Muscle of leg (tissue), 3 donors: ENCODE measurements at regions not wholly inside any gene's neighbourhood (a gene's known extent, or its start where the extent isn't known, plus 50 kb on each side); places are given as distances from the start of the nearest gene placed in this dataset.

Experiments
- DNase-seq: peaks from one replicate; pipeline ENCODE4 v3.0.0; 2013
- H3K27ac ChIP-seq: one replicate; pipeline ENCODE4 v1.5.1; 2013; ENCODE audit warnings: mild to moderate bottlenecking, low read length, control low read depth
- H3K27me3 ChIP-seq: one replicate; pipeline ENCODE4 v1.6.1; 2013; ENCODE audit warnings: low read length; ENCODE audit not compliant: control insufficient read depth, insufficient read depth
- H3K36me3 ChIP-seq: one replicate; pipeline ENCODE4 v1.6.1; 2013; ENCODE audit warnings: low read length; ENCODE audit not compliant: control insufficient read depth, insufficient read depth
- H3K4me1 ChIP-seq: one replicate; pipeline ENCODE4 v1.6.1; 2013; ENCODE audit warnings: low read length; ENCODE audit not compliant: control insufficient read depth, insufficient read depth
- H3K4me3 ChIP-seq: one replicate; pipeline ENCODE4 v1.5.1; 2013; ENCODE audit warnings: low read length, control low read depth
- H3K9me3 ChIP-seq: replicated peaks from 2 replicates; pipeline ENCODE4 v1.6.1; 2013; ENCODE audit warnings: low read depth, low read length; ENCODE audit not compliant: control insufficient read depth
- WGBS: methylation state at CpG from one replicate; pipeline ENCODE4 v1.1.5; 2013; ENCODE audit warnings: missing lambda C conversion rate; ENCODE audit not compliant: insufficient coverage; 5-methylcytosine and 5-hydroxymethylcytosine counted together

- Histone ChIP-seq H3K4me1 (peaks cover 17% of the 10 kb centered on the region), H3K27me3 (no peaks in the 10 kb centered on the region), H3K4me3 (no peak overlapping the region), H3K27ac (peak overlapping the region; percentile 23), H3K36me3 (peaks cover 8% of the 10 kb centered on the region), H3K9me3 (no peaks in the 10 kb centered on the region)
- no peak for DNase-seq
These were observed 49.8 kb downstream of the PLCE1 start for GRCh38 chr10:94043431-94043990.

- peak; percentile 77 for DNase-seq
- Histone ChIP-seq H3K9me3 (no peaks in the 10 kb centered on the region), H3K36me3 (peaks cover 5% of the 10 kb centered on the region), H3K4me3 (no peak overlapping the region), H3K27ac (no peak overlapping the region), H3K27me3 (no peaks in the 10 kb centered on the region), H3K4me1 (peaks cover 15% of the 10 kb centered on the region)
- 20% methylated on average over 1 of the region's 1 CpG for WGBS
These were observed 52.4 kb downstream of the PLCE1 start for GRCh38 chr10:94046098-94046497.

GRCh38 chr10:94047293-94047692 lies 53.6 kb downstream of the PLCE1 start:
- Histone ChIP-seq H3K27me3 (no peaks in the 10 kb centered on the region), H3K9me3 (no peaks in the 10 kb centered on the region), H3K4me1 (peaks cover 12% of the 10 kb centered on the region), H3K4me3 (no peak overlapping the region), H3K27ac (no peak overlapping the region), H3K36me3 (peaks cover 2% of the 10 kb centered on the region)
- 80% methylated on average over 1 of the region's 3 CpGs for WGBS
- DNase-seq, result no peak

- Histone ChIP-seq H3K9me3 (no peaks in the 10 kb centered on the region), H3K4me3 (no peak overlapping the region), H3K27ac (no peak overlapping the region), H3K36me3 (no peaks in the 10 kb centered on the region), H3K27me3 (no peaks in the 10 kb centered on the region), H3K4me1 (peaks cover 16% of the 10 kb centered on the region)
- no peak for DNase-seq
- WGBS, result 50% methylated on average over 1 of the region's 4 CpGs
These were observed 56.2 kb downstream of the PLCE1 start for GRCh38 chr10:94049911-94050310.

GRCh38 chr10:94052281-94052680 lies 58.5 kb downstream of the PLCE1 start:
- Histone ChIP-seq H3K27ac (peak overlapping the region; percentile 25), H3K4me1 (peaks cover 10% of the 10 kb centered on the region), H3K27me3 (no peaks in the 10 kb centered on the region), H3K4me3 (no peak overlapping the region), H3K36me3 (no peaks in the 10 kb centered on the region), H3K9me3 (no peaks in the 10 kb centered on the region)
- no CpG with 5 or more reads among the region's 1 CpG for WGBS
- peak; percentile 79 for DNase-seq

GRCh38 chr10:94052866-94053791 lies 59.4 kb downstream of the PLCE1 start:
- DNase-seq, result peak; percentile 92
- 15% methylated on average over 4 of the region's 11 CpGs for WGBS

GRCh38 chr10:94059178-94059883 lies 65.6 kb downstream of the PLCE1 start:
- H3K36me3 ChIP-seq, result peaks cover 4% of the 10 kb centered on the region
- no peaks in the 10 kb centered on the region for H3K9me3 ChIP-seq
- DNase-seq, result no peak
- H3K27me3 ChIP-seq, result no peaks in the 10 kb centered on the region
- WGBS, result 87% methylated on average over 1 of the region's 3 CpGs
- peaks cover 1% of the 10 kb centered on the region for H3K4me1 ChIP-seq
- no peak overlapping the region for H3K27ac ChIP-seq
- no peak overlapping the region for H3K4me3 ChIP-seq

More at GRCh38 chr10:94052866-94053791, 59.4 kb downstream of the PLCE1 start:
- Histone ChIP-seq H3K27ac (peak overlapping the region; percentile 65), H3K4me3 (no peak overlapping the region), H3K4me1 (peaks cover 10% of the 10 kb centered on the region), H3K9me3 (no peaks in the 10 kb centered on the region), H3K36me3 (no peaks in the 10 kb centered on the region), H3K27me3 (no peaks in the 10 kb centered on the region)

GRCh38 chr10:94061026-94061425 lies 67.3 kb downstream of the PLCE1 start:
- Histone ChIP-seq H3K4me3 (no peak overlapping the region), H3K9me3 (no peaks in the 10 kb centered on the region), H3K4me1 (no peaks in the 10 kb centered on the region), H3K36me3 (peaks cover 4% of the 10 kb centered on the region), H3K27ac (no peak overlapping the region), H3K27me3 (no peaks in the 10 kb centered on the region)
- no CpG with 5 or more reads among the region's 2 CpGs for WGBS
- no peak for DNase-seq

- H3K27me3 ChIP-seq, result no peaks in the 10 kb centered on the region
- 91% methylated on average over 2 of the region's 2 CpGs for WGBS
- DNase-seq, result no peak
These were observed 68.9 kb downstream of the PLCE1 start for GRCh38 chr10:94062611-94063010.

GRCh38 chr10:94065362-94065761 lies 71.6 kb downstream of the PLCE1 start:
- H3K27ac ChIP-seq, result no peak overlapping the region
- H3K4me3 ChIP-seq, result no peak overlapping the region
- H3K27me3 ChIP-seq, result no peaks in the 10 kb centered on the region
- peaks cover 4% of the 10 kb centered on the region for H3K4me1 ChIP-seq
- WGBS, result 43% methylated on average over 1 of the region's 3 CpGs
- peaks cover 4% of the 10 kb centered on the region for H3K36me3 ChIP-seq
- no peaks in the 10 kb centered on the region for H3K9me3 ChIP-seq
- peak; percentile 45 for DNase-seq

More at GRCh38 chr10:94062611-94063010, 68.9 kb downstream of the PLCE1 start:
- no peak overlapping the region for H3K4me3 ChIP-seq
- peaks cover 4% of the 10 kb centered on the region for H3K36me3 ChIP-seq
- peaks cover 2% of the 10 kb centered on the region for H3K4me1 ChIP-seq
- H3K27ac ChIP-seq, result no peak overlapping the region
- no peaks in the 10 kb centered on the region for H3K9me3 ChIP-seq
